ENCODE measurements at regions not wholly inside any gene's neighbourhood (a gene's known extent, or its start where the extent isn't known, plus 50 kb on each side); places are given as distances from the start of the nearest gene placed in this dataset.

- TF ChIP-seq CTCF (IDR thresholded peaks at IDR 0.05) (no peak), POLR2A (IDR thresholded peaks at IDR 0.05) (no peak)
These were observed 423.7 kb downstream of the LPIN1 start for GRCh38 chr2:12170121-12170520.
